ENCODE measurements at regions not wholly inside any gene's neighbourhood (a gene's known extent, or its start where the extent isn't known, plus 50 kb on each side); places are given as distances from the start of the nearest gene placed in this dataset.
A peak's percentile ranks its signal among the peaks of the same experiment; 100 is the strongest.

DNA sequence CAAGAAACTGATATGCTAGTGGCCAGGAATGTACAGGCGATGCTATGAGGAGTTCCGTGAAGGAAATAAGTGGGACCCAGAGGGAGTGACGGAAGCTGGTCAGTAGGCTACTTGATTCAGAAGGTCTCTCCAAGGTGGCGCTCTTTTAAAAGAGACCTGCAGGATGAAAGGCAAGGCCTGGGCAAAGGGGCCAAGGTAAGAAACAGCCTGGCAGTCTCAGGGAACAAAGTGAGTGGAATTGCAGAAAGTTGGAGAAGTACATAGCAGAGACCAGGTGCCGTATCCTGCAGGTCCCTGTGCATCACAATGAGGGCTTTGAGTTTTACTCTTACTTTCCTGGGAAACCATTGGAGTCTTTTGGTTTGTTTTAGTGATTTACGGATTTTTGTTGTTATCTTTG, 905.6 kb downstream of the BCL11B start:
- DNase-seq: no peak

GRCh38 chr14:98368221-98368620, 903.8 kb downstream of the BCL11B start:
- peak; percentile 8 for DNase-seq

DNA sequence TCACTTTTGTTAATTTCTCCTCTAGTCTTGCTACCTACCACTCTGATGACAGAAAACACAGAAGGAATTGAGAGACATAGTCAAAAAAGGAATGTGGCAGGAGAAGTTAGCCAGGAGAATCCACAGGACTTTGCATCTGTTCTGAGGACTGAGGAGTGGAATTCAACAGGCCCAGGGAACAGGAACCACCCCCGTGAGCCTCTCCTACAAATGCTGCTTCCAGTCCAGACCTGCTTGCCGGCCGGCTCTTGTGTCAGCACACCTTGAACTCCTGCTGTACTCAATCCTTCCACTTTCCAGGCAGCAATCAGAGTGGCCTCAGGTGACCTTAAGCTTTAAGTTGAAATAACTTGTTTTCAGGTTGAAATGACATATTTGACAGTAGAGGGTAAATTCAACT, 903.1 kb downstream of the BCL11B start:
- DNase-seq: no peak

DNA sequence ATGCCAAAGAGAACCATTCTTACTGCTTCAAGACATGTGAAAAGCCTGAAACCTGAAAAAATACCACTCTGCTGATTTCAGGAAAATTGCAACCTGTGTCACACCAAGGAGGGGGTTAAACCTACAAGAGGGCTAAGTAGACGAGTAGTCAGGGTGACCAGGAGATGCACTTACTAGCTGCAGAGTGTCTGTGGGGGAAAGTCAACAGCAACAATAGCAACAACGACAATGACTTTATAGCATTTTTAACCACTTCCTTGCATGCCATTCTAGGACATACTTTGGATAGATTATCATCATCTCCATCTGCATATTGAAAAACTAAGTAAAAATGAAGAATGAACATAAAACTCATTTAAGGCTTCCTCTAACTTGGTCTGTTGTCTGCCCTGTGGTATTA, 902.7 kb downstream of the BCL11B start:
- DNase-seq: no peak

GRCh38 chr14:98370352-98370751, 901.6 kb downstream of the BCL11B start:
- DNase-seq: peak; percentile 45

- no peak for DNase-seq
These were observed 900.9 kb downstream of the BCL11B start for GRCh38 chr14:98371141-98371540.

DNA sequence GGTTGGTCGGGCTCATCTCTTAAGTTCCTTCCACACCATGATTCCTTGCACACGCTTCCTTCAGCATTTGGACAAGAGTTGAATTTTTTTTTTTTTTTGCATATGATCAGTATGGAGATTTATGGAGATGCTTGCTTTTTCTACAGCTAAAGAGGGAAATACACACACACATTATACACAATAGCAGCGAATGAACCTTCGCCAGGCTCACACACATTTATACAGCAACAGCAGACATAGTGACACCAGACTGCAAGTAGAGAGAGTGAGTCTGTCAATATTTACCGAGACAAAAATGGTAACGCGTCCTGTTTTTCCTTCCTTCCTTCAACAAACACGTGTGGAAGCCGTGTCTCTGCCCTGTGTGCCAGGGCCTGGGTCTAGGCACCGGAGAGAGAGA, 897.9 kb downstream of the BCL11B start:
- no peak for DNase-seq

DNA sequence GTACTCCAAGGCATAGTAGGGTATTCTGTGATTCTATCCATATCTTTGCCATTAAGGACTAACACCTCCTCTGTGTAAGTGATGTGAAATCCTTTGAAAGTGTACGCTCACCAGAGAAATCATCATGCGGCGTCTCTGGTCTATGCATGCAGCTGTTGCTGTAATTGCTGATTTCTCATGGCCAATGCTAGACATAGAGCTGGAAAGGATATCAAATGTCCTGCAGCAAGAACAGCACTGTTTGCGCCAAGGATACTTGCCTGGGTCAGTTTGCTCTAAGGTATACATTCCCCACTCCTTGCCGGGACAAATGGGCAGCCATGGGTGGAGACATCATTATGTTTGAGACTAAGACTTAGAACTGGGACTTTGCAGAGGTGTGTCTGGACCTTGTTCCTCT, 896.4 kb downstream of the BCL11B start:
- DNase-seq: no peak

DNA sequence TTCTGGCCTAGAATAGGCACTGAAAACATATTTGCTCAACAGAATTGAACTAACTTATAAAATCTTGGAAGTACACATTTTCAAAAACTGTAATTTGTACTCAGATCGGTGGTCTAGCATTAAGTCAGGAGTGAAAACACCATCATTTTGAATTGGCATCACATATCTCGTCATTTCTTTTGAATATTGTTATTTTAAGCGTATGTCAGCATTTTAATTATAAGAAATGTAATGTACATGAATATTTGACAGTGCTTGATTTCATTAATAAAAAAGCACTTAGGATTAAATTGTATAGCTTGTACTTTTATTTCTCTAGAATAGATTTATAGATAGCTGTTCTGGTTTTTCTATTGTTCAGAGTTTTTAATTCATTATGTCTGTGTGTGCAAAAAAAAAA, 892.2 kb downstream of the BCL11B start:
- no peak for DNase-seq

GRCh38 chr14:98382662-98383061, 889.3 kb downstream of the BCL11B start:
- no peak for DNase-seq

GRCh38 chr14:98385851-98386250, 886.1 kb downstream of the BCL11B start:
- DNase-seq: no peak

GRCh38 chr14:98391061-98391460, 880.9 kb downstream of the BCL11B start:
- no peak for DNase-seq

DNA sequence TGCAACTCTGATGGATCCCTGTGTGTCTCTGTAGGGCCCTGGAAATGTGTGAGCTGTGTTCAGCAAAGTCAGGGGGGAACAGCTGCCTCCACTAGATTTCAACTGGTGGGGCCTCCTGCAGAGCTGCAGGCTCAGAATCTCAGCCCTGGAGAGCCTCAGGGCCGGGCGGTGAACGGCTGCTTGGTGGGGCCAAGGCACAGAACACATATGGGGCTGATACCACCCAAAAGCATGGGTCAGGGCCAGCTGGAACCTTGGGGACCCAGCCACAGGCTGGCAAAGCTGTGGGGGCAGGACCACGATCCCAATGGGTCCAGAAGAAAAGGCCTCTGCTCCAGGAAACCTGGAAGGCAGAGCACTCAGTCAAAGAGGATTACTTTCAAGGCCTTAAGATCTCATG, 878.5 kb downstream of the BCL11B start:
- no peak for DNase-seq

- no peak for DNase-seq
These were observed 867.2 kb downstream of the BCL11B start for GRCh38 chr14:98404811-98405210.

DNA sequence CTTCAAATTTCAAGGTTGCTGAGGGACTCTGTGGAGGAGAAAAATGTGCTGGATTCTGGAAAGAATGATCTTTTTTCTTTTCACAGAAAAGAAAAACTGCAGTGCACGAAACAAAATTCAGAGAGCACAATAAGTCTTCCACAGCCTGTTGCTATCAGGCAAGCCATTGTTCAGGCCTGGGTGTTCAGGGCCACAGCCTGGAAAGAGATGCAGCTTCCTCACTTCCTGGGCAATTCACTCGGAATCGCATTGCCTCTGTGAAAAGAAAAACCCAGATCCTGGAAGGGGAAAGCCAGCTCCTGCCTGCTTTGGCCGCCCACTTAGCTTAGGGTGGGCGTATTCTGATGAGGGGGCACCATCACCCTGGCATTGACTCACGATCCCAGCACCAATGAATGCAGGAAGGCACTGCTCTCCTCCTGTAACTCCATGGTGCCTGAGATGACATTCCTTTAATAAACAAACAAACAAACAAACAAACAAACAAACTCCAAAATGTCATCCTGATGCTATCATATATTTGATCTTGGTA, 863.9 kb downstream of the BCL11B start:
- no peak for DNase-seq

GRCh38 chr14:98408713-98409112, 863.3 kb downstream of the BCL11B start:
- DNase-seq: no peak

DNA sequence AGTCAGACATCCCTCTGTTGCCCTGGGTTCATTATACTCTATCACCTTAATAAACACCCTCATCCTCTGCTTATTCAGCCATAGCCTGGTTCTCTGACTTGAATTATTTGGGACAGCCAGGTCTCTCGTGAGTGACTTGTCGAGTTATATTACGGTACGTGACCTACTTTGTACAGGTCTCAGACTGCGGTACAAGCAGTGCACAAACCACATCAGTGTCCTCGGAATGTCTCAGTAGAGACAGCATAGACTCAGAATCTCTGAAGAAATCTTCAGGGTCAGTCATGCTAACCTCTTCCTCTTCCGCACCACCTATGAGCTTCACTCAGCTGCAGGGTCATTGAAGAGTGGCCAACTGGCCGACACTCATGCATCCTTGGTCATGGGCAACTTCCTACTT, 860.8 kb downstream of the BCL11B start:
- DNase-seq: no peak

DNA sequence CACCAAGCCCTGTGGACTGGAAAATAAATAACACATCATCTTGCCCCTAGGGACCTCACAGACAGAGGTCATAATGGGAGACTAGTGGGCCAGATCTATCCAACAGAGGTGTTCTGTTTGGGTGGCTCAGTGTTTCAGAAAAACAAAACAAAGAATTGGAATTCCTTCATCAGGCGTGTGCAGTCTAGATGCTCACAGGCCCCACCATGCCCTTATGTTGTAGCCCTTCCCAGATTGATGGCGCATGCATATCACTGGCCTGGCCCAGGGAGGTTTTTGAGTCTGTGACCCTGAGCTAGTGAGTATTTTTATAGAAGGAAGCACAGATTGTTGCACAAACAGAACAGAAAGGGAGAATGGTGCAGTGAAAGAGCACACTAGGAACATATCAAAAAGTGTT, 859.6 kb downstream of the BCL11B start:
- DNase-seq: no peak

DNA sequence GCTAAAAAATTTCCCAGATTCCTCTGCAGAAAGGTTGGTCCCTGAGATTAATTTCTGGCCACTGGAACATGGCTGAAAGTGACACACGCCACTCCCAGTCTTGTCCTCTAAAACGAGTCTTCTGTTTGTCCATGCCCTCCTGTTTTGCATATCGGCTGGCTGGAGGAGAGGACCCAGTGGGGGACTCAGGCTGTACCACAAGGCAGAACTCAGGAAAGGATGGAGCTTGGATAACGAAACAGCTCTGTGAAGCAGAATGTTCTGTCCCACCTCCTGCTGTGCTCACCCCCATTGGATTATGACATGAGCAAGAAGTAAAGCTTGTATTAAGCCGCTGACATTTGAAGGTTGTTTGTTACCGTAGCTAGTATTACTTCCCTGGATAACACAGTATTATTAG, 856.2 kb downstream of the BCL11B start:
- no peak for DNase-seq

DNA sequence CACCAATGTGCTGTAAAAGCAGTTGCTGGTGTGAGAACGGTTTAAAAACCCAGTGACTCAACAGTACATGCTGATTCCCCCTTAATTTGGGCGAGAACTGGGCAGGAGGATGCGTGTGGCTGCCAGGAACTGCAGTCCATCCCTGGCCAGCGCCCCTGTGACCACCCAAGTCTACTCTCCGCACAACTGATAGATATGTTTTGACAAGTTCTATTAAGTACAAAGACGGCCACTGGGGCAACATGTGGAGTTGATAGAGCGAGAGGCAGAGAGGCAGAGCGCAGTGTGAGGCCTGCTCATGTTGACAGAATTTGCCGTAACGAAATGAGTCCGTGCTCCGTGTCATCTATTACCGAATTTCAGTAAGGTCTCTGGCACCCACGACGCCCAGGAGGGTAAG, 855.0 kb downstream of the BCL11B start:
- no peak for DNase-seq

GRCh38 chr14:98428483-98428994, 843.5 kb downstream of the BCL11B start:
- no peak for DNase-seq

DNA sequence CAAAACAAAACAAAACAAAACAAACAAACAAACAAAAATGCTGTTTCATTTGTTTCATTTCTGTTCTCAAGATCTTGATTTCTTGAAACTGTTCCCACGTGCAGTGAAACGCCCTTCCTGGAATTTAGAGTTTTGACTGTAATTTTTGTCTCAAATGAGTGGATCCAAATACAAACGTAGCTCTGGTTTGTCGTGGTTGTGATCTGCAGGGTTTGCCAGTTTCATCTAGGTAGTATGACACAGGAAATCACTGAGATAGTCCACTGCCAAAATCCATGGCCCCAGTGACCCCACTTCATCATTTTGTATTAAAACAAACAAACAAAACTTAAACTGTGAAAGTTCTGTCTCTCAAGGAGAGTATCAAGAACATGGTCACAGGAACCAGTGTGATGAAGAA, 838.6 kb downstream of the BCL11B start:
- no peak for DNase-seq

DNA sequence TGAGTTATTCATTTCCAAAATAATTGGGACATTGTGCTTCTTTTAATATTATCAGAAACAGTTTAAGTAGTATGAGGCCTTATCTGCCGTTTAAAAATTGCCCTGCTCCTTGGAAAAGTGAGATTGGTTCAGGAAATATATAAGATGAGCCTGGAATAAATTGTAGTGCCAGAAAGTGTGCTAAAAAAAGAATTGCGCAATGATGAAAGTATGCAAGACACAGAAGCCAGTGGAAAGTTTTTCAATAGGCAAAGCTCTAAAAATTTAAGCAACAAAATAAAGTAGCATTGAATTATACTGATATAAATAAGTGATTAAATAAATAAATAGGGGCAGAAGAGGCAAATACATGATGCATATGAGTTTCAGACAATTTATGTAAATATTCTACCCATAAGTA, 834.9 kb downstream of the BCL11B start:
- no peak for DNase-seq

GRCh38 chr14:98444077-98444476, 827.9 kb downstream of the BCL11B start:
- no peak for DNase-seq

DNA sequence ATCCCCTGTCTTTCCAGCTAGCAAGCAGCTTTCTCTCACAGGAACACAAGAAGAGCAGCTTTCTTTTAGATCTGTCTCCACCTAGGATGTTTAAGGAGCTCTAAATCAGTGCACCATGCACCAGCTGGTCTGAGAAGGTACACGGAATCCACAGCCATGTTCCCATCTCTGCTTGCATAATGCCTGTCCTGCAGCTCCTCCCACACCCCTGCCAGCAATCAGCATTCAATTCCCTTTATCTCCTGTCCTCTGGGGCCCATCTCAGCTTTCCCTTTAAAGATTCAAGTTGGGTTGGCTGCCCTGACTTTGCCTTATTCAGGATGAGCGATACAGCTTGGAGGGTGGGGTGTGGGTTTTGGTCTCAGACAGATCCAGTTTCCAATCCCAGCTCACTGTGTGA, 826.3 kb downstream of the BCL11B start:
- DNase-seq: no peak

- DNase-seq: no peak
These were observed 825.5 kb downstream of the BCL11B start for GRCh38 chr14:98446508-98446907.

All from DMS53 (cell line).